Nephron progenitor cell (in vitro differentiated cells): ENCODE measurements at regions not wholly inside any gene's neighbourhood (a gene's known extent, or its start where the extent isn't known, plus 50 kb on each side); places are given as distances from the start of the nearest gene placed in this dataset.

Experiments
- DNase-seq: peaks from one replicate; pipeline ENCODE4 v3.0.0; 2021
- H3K27ac Mint-ChIP-seq: 2 replicates; pipeline ENCODE4 v1.8.0; 2021; ENCODE audit warnings: mild to moderate bottlenecking, moderate library complexity, mixed read lengths
- H3K27me3 Mint-ChIP-seq: 2 replicates; pipeline ENCODE4 v1.8.0; 2021; ENCODE audit warnings: mild to moderate bottlenecking, low read depth, mixed read lengths; ENCODE audit not compliant: poor library complexity
- H3K36me3 Mint-ChIP-seq: 2 replicates; pipeline ENCODE4 v1.8.0; 2021; ENCODE audit warnings: low read depth, mixed read lengths
- H3K4me1 Mint-ChIP-seq: 2 replicates; pipeline ENCODE4 v1.8.0; 2021; ENCODE audit warnings: mixed read lengths
- H3K4me3 Mint-ChIP-seq: 2 replicates; pipeline ENCODE4 v1.8.0; 2021; ENCODE audit warnings: mild to moderate bottlenecking, moderate library complexity, mixed read lengths
- H3K9me3 Mint-ChIP-seq: 2 replicates; pipeline ENCODE4 v1.8.0; 2021; ENCODE audit warnings: mild to moderate bottlenecking, moderate library complexity, mixed read lengths
- TF ChIP-seq, protein P1 (sequence below): fragments of 200-600 bp; sonication (generic); IDR thresholded peaks from 2 replicates; pipeline ENCODE4 v1.5.0; 2021; ENCODE audit warnings: antibody characterized with exemption

- no peaks in the 10 kb centered on the region for H3K4me1 Mint-ChIP-seq
Measured at GRCh38 chr11:127859941-127860354, 727.4 kb downstream of the ETS1 start.

GRCh38 chr11:127844876-127845275 lies 742.5 kb downstream of the ETS1 start:
- TF ChIP-seq, protein P1, sequence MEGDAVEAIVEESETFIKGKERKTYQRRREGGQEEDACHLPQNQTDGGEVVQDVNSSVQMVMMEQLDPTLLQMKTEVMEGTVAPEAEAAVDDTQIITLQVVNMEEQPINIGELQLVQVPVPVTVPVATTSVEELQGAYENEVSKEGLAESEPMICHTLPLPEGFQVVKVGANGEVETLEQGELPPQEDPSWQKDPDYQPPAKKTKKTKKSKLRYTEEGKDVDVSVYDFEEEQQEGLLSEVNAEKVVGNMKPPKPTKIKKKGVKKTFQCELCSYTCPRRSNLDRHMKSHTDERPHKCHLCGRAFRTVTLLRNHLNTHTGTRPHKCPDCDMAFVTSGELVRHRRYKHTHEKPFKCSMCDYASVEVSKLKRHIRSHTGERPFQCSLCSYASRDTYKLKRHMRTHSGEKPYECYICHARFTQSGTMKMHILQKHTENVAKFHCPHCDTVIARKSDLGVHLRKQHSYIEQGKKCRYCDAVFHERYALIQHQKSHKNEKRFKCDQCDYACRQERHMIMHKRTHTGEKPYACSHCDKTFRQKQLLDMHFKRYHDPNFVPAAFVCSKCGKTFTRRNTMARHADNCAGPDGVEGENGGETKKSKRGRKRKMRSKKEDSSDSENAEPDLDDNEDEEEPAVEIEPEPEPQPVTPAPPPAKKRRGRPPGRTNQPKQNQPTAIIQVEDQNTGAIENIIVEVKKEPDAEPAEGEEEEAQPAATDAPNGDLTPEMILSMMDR, result no peak
- H3K9me3 Mint-ChIP-seq, result no peaks in the 10 kb centered on the region
- H3K36me3 Mint-ChIP-seq, result no peaks in the 10 kb centered on the region
- H3K4me3 Mint-ChIP-seq, result no peak overlapping the region
- H3K4me1 Mint-ChIP-seq, result no peaks in the 10 kb centered on the region
- H3K27ac Mint-ChIP-seq, result no peak overlapping the region
- no peak for DNase-seq
- peaks cover 4% of the 10 kb centered on the region for H3K27me3 Mint-ChIP-seq

More at GRCh38 chr11:127859941-127860354, 727.4 kb downstream of the ETS1 start:
- no peaks in the 10 kb centered on the region for H3K27me3 Mint-ChIP-seq
- no peak for DNase-seq
- TF ChIP-seq, protein P1, result no peak
- H3K27ac Mint-ChIP-seq, result no peak overlapping the region
- no peaks in the 10 kb centered on the region for H3K36me3 Mint-ChIP-seq
- no peak overlapping the region for H3K4me3 Mint-ChIP-seq
- no peaks in the 10 kb centered on the region for H3K9me3 Mint-ChIP-seq

- Mint-ChIP-seq H3K36me3 (no peaks in the 10 kb centered on the region), H3K27me3 (peaks cover 6% of the 10 kb centered on the region), H3K4me1 (no peaks in the 10 kb centered on the region), H3K9me3 (no peaks in the 10 kb centered on the region), H3K4me3 (no peak overlapping the region), H3K27ac (no peak overlapping the region)
- TF ChIP-seq, protein P1, result peak; percentile 82
- DNase-seq, result peak; percentile 90
Measured at GRCh38 chr11:127843483-127844396, 743.6 kb downstream of the ETS1 start.

GRCh38 chr11:127825183-127825582 lies 762.2 kb downstream of the ETS1 start:
- Mint-ChIP-seq H3K4me3 (no peak overlapping the region), H3K27ac (no peak overlapping the region), H3K4me1 (peaks cover 7% of the 10 kb centered on the region), H3K9me3 (peaks cover 4% of the 10 kb centered on the region), H3K36me3 (no peaks in the 10 kb centered on the region), H3K27me3 (peaks cover 5% of the 10 kb centered on the region)
- DNase-seq, result no peak
- TF ChIP-seq, protein P1, result no peak

- no peaks in the 10 kb centered on the region for H3K9me3 Mint-ChIP-seq
Measured at GRCh38 chr11:127818625-127819024, 768.7 kb downstream of the ETS1 start.

More at GRCh38 chr11:127818625-127819024, 768.7 kb downstream of the ETS1 start:
- Mint-ChIP-seq H3K4me3 (no peak overlapping the region), H3K27me3 (no peaks in the 10 kb centered on the region), H3K27ac (peak overlapping the region; percentile 36), H3K4me1 (no peaks in the 10 kb centered on the region), H3K36me3 (no peaks in the 10 kb centered on the region)
- TF ChIP-seq, protein P1, result no peak
- DNase-seq, result no peak
